H9 (cell line): ENCODE measurements at regions not wholly inside any gene's neighbourhood (a gene's known extent, or its start where the extent isn't known, plus 50 kb on each side); places are given as distances from the start of the nearest gene placed in this dataset.

Source experiments
- DNase-seq: peaks from one replicate; pipeline ENCODE4 v3.0.0-alpha.2; 2017
- H2AFZ ChIP-seq: one replicate; pipeline ENCODE4 v1.6.1; 2013; ENCODE audit warnings: mild to moderate bottlenecking, low read length, control low read depth, moderate library complexity
- H2AK5ac ChIP-seq: 2 replicates; pipeline ENCODE4 v1.6.1; 2013; ENCODE audit warnings: low read length, control low read depth, mixed read lengths; ENCODE audit not compliant: insufficient read length
- H2BK120ac ChIP-seq: one replicate; pipeline ENCODE4 v1.6.1; 2013; ENCODE audit warnings: low read depth, mild to moderate bottlenecking, low read length, control low read depth, inconsistent platforms; ENCODE audit not compliant: poor library complexity, severe bottlenecking
- H2BK12ac ChIP-seq: 2 replicates; pipeline ENCODE4 v1.6.1; 2013; ENCODE audit warnings: low read length, control low read depth, mixed read lengths, low read depth; ENCODE audit not compliant: insufficient read length
- H2BK15ac ChIP-seq: 2 replicates; pipeline ENCODE4 v1.6.1; 2013; ENCODE audit warnings: low read depth, low read length, control low read depth
- H2BK20ac ChIP-seq: one replicate; pipeline ENCODE4 v1.6.1; 2013; ENCODE audit warnings: low read depth, mild to moderate bottlenecking, low read length, control low read depth, inconsistent platforms; ENCODE audit not compliant: poor library complexity, severe bottlenecking
- H2BK5ac ChIP-seq: 2 replicates; pipeline ENCODE4 v1.6.1; 2013; ENCODE audit warnings: low read length, control low read depth, mixed read lengths; ENCODE audit not compliant: insufficient read length
- H3K14ac ChIP-seq: 2 replicates; pipeline ENCODE4 v1.6.1; 2013; ENCODE audit warnings: low read length, control low read depth; ENCODE audit not compliant: insufficient read depth
- H3K18ac ChIP-seq: 2 replicates; pipeline ENCODE4 v1.6.1; 2013; ENCODE audit warnings: low read depth, mild to moderate bottlenecking, mixed read lengths, low read length, control low read depth; ENCODE audit not compliant: insufficient read length
- H3K23ac ChIP-seq: 2 replicates; pipeline ENCODE4 v1.6.1; 2013; ENCODE audit warnings: low read length, control low read depth, mixed read lengths, low read depth; ENCODE audit not compliant: insufficient read length
- H3K23me2 ChIP-seq: 2 replicates; pipeline ENCODE4 v1.6.1; 2013; ENCODE audit warnings: low read depth, mild to moderate bottlenecking, mixed read lengths, low read length, control low read depth; ENCODE audit not compliant: insufficient read length, poor library complexity, severe bottlenecking
- H3K27ac ChIP-seq: 2 replicates; pipeline ENCODE4 v1.5.1; 2013; ENCODE audit warnings: low read length, control low read depth, mixed read lengths, low read depth; ENCODE audit not compliant: insufficient read length
- H3K27me3 ChIP-seq: 2 replicates; pipeline ENCODE4 v1.6.1; 2013; ENCODE audit warnings: low read length, control low read depth, inconsistent platforms; ENCODE audit not compliant: insufficient read depth
- H3K4ac ChIP-seq: 2 replicates; pipeline ENCODE4 v1.6.1; 2013; ENCODE audit warnings: low read depth, mild to moderate bottlenecking, control low read depth, inconsistent platforms, low read length, moderate library complexity
- H3K4me1 ChIP-seq: 2 replicates; pipeline ENCODE4 v1.6.1; 2013; ENCODE audit warnings: low read length, control low read depth, inconsistent platforms; ENCODE audit not compliant: insufficient read depth
- H3K4me2 ChIP-seq: 2 replicates; pipeline ENCODE4 v1.6.1; 2013; ENCODE audit warnings: low read length, control low read depth, mixed read lengths; ENCODE audit not compliant: insufficient read length, insufficient read depth
- H3K56ac ChIP-seq: 2 replicates; pipeline ENCODE4 v1.6.1; 2013; ENCODE audit warnings: low read depth, mild to moderate bottlenecking, mixed read lengths, low read length, control low read depth; ENCODE audit not compliant: insufficient read length
- H3K79me1 ChIP-seq: 2 replicates; pipeline ENCODE4 v1.6.1; 2013; ENCODE audit warnings: low read depth, mild to moderate bottlenecking, moderate library complexity, low read length, control low read depth, inconsistent platforms; ENCODE audit not compliant: insufficient read depth, poor library complexity, severe bottlenecking
- H3K79me2 ChIP-seq: 2 replicates; pipeline ENCODE4 v1.6.1; 2013; ENCODE audit warnings: low read length, control low read depth, inconsistent platforms; ENCODE audit not compliant: insufficient read depth
- H3K9ac ChIP-seq: 2 replicates; pipeline ENCODE4 v1.6.1; 2013; ENCODE audit warnings: low read length, control low read depth, mixed read lengths; ENCODE audit not compliant: insufficient read length; ENCODE audit errors: extremely low read depth
- H3K9me3 ChIP-seq: one replicate; pipeline ENCODE4 v1.6.1; 2013; ENCODE audit warnings: low read depth, low read length, inconsistent platforms; ENCODE audit not compliant: control insufficient read depth
- H3T11ph ChIP-seq: one replicate; pipeline ENCODE4 v1.6.1; 2013; ENCODE audit warnings: mild to moderate bottlenecking, low read length, control low read depth, inconsistent platforms
- H4K20me1 ChIP-seq: one replicate; pipeline ENCODE4 v1.6.1; 2013; ENCODE audit not compliant: control insufficient read depth, insufficient read length, insufficient read depth
- H4K5ac ChIP-seq: 2 replicates; pipeline ENCODE4 v1.6.1; 2013; ENCODE audit warnings: low read depth, mild to moderate bottlenecking, mixed read lengths, low read length, control low read depth; ENCODE audit not compliant: insufficient read length
- H4K8ac ChIP-seq: replicated peaks from 2 replicates; pipeline ENCODE4 v1.6.1; 2013; ENCODE audit warnings: low read length, control low read depth, mixed read lengths, low read depth; ENCODE audit not compliant: insufficient read length
- H4K91ac ChIP-seq: 2 replicates; pipeline ENCODE4 v1.6.1; 2013; ENCODE audit warnings: low read depth, mild to moderate bottlenecking, moderate library complexity, mixed read lengths, low read length, control low read depth; ENCODE audit not compliant: insufficient read length
- H3K27ac Mint-ChIP-seq, 3 experiments: 2 replicates in 2 of 3; 3 replicates in 1 of 3; pipeline ENCODE4 v1.8.0; 2020 to 2021; ENCODE audit warnings: mixed read lengths in 3 of 3, mild to moderate bottlenecking in 1 of 3, moderate library complexity in 1 of 3
- H3K27me3 Mint-ChIP-seq: 2 replicates; pipeline ENCODE4 v1.8.0; 2021; ENCODE audit warnings: low read depth, mild to moderate bottlenecking, moderate library complexity, mixed read lengths
- H3K36me3 Mint-ChIP-seq, 3 experiments: 2 replicates in 2 of 3; 3 replicates in 1 of 3; pipeline ENCODE4 v1.8.0; 2020 to 2021; ENCODE audit warnings: low read depth in 3 of 3, mixed read lengths in 3 of 3; ENCODE audit not compliant: insufficient read depth in 1 of 3
- H3K4me1 Mint-ChIP-seq, 2 experiments: 2 replicates each; pipeline ENCODE4 v1.8.0; 2020; ENCODE audit warnings: mixed read lengths in 2 of 2
- H3K4me3 Mint-ChIP-seq, 2 experiments: 2 replicates in 1 of 2; 3 replicates in 1 of 2; pipeline ENCODE4 v1.8.0; 2020 to 2021; ENCODE audit warnings: mild to moderate bottlenecking in 2 of 2, mixed read lengths in 2 of 2, moderate library complexity in 1 of 2
- H3K9me3 Mint-ChIP-seq, 2 experiments: 2 replicates in 1 of 2; 3 replicates in 1 of 2; pipeline ENCODE4 v1.8.0; 2020; ENCODE audit warnings: mild to moderate bottlenecking in 2 of 2, mixed read lengths in 2 of 2, moderate library complexity in 1 of 2
- WGBS: extraction: QIAGEN DNeasy Blood & Tissue Kit; methylation state at CpG from one replicate; pipeline ENCODE4 v1.1.7; 2013; ENCODE audit warnings: missing lambda C conversion rate, low lambda C conversion rate, mixed read lengths; ENCODE audit not compliant: insufficient read length; ENCODE audit errors: extremely low coverage; 5-methylcytosine and 5-hydroxymethylcytosine counted together
- TF ChIP-seq, protein P1 (sequence below): fragments of 200-600 bp; sonication (generic); conservative IDR thresholded peaks from 3 replicates; pipeline ENCODE4 v1.8.0; 2021; ENCODE audit warnings: antibody characterized with exemption, mild to moderate bottlenecking

DNA sequence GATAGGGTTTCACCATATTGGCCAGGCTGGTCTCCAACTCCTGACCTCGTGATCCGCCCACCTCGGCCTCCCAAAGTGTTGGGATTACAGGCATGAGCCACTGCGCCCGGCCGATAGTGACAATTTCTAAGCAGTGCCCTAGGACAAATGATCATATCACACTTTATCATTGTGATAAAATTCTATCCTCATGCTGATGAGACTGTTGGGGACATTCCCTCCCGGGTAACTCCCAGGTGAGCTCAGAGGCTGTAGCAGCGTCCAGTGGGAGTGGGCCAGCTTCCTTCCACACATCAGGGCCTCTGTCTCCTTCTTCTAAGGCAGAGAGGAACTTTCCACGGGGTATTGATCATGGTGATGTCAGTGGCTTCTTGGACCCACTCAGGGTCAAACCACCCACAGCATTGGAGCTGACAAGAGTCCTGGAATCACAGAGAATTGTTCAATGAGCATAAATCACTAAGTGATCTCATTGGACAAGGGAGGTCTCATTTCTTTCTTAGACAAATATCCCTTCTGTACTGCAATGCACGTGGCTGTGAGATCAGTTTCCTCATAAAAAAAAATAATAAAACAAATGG is 256.1 kb downstream of the KLF6 start:
- H4K8ac ChIP-seq = no peak overlapping the region
- no peaks in the 10 kb centered on the region for H3K9me3 ChIP-seq
- no peak overlapping the region for H3K18ac ChIP-seq
- H2AFZ ChIP-seq = no peak overlapping the region
- H2BK120ac ChIP-seq = no peak overlapping the region
- no peak overlapping the region for H3K9ac ChIP-seq
- Mint-ChIP-seq H3K27me3 (no peaks in the 10 kb centered on the region), H3K36me3 (no peaks in the 10 kb centered on the region; a peak in 1 of 7 replicates), H3K27ac (no peak overlapping the region), H3K4me1 (0 out of 4 replicates have a peak, but pooled peaks cover 0 to 3% of the 10 kb centered on the region in 2 experiments), H3K4me3 (no peak overlapping the region), H3K9me3 (no peaks in the 10 kb centered on the region; a peak in 2 of 5 replicates)
- no peaks in the 10 kb centered on the region for H3K23me2 ChIP-seq
- no peak overlapping the region for H3K14ac ChIP-seq
- no peaks in the 10 kb centered on the region for H3K79me1 ChIP-seq
- no peaks in the 10 kb centered on the region for H3K4me1 ChIP-seq
- no peaks in the 10 kb centered on the region for H4K20me1 ChIP-seq
- no peak overlapping the region for H2BK5ac ChIP-seq
- TF ChIP-seq, protein P1, sequence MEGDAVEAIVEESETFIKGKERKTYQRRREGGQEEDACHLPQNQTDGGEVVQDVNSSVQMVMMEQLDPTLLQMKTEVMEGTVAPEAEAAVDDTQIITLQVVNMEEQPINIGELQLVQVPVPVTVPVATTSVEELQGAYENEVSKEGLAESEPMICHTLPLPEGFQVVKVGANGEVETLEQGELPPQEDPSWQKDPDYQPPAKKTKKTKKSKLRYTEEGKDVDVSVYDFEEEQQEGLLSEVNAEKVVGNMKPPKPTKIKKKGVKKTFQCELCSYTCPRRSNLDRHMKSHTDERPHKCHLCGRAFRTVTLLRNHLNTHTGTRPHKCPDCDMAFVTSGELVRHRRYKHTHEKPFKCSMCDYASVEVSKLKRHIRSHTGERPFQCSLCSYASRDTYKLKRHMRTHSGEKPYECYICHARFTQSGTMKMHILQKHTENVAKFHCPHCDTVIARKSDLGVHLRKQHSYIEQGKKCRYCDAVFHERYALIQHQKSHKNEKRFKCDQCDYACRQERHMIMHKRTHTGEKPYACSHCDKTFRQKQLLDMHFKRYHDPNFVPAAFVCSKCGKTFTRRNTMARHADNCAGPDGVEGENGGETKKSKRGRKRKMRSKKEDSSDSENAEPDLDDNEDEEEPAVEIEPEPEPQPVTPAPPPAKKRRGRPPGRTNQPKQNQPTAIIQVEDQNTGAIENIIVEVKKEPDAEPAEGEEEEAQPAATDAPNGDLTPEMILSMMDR = no peak
- no CpG with 5 or more reads among the region's 10 CpGs for WGBS
- no peak overlapping the region for H2BK15ac ChIP-seq
- no peaks in the 10 kb centered on the region for H3K79me2 ChIP-seq
- H2BK12ac ChIP-seq = no peak overlapping the region
- H3K27ac ChIP-seq = no peak overlapping the region
- no peak overlapping the region for H2AK5ac ChIP-seq
- H3K23ac ChIP-seq = no peak overlapping the region
- H3K56ac ChIP-seq = no peak overlapping the region
- H3K27me3 ChIP-seq = no peaks in the 10 kb centered on the region
- no peak for DNase-seq
- no peak overlapping the region for H3T11ph ChIP-seq
- H3K4me2 ChIP-seq = no peak overlapping the region
- no peak overlapping the region for H3K4ac ChIP-seq
- no peak overlapping the region for H4K5ac ChIP-seq
- no peak overlapping the region for H2BK20ac ChIP-seq
- no peak overlapping the region for H4K91ac ChIP-seq
